GM19455 (cell line): ENCODE measurements at regions not wholly inside any gene's neighbourhood (a gene's known extent, or its start where the extent isn't known, plus 50 kb on each side); places are given as distances from the start of the nearest gene placed in this dataset.

Experiments used
- ATAC-seq: cut with Tn5 transposase; IDR thresholded peaks from one replicate; pipeline ENCODE4 v1.9.1; 2021; ENCODE audit not compliant: unreplicated experiment

DNA sequence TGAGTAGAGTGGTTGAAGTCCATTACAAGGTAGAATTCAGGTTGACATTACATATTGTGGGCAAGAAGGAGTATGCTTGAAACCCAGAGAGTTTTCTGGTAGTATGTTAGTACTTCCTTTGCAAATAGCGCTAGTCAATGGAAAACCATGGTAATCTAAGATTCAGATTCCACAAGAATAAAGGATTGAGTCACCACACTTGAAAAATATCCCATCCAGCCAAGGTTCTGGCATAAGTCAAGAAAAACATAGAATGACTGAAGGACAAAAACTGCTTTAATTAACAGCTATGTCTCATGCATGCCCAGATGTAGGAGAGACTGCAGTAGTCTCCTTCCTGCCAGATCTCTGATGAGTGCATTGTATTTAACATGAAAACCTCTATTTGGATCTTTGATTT, 469.8 kb downstream of the BMP2 start:
- ATAC-seq: no peak

DNA sequence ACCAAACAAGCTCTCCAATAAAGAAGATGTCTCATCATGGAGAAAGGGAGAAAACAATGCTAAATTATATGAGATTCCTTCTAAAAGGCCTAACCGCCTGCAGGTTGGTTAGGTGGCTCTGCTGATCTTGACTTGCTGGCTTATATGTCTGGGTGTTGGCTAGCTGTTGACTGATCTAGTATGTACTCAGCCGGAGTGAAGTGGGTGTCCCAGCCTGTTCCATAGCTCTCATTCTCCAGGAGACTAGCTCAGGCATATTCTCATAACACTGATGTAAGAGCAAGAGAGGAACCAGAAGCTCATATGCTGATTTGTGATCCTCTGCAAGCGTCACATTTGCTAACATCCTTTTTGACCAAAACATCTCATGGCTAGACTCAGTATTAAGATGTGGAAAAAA, 473.0 kb downstream of the BMP2 start:
- ATAC-seq: no peak

- ATAC-seq: no peak
These were observed 481.1 kb downstream of the BMP2 start for GRCh38 chr20:7248281-7249201.

DNA sequence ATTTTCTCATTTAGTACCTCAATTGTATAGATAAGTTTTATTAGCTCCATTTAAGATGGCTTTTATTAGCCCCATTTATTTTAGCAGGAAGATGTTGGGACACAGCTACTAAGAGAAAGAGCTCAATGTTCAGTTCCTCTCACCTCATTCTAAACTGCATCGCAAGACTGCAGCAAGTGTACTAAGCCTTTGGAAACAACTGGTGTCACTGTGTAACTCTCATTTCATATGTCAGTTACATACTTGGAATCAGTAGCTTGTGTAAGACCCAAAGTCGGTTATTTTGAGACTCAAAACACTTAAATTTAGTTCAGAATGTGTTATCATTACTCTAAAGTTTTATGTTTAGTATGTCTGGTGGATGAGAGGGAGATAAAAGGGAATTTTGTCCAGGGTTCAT, 482.9 kb downstream of the BMP2 start:
- ATAC-seq: no peak

GRCh38 chr20:7257099-7257498, 489.6 kb downstream of the BMP2 start:
- no peak for ATAC-seq

DNA sequence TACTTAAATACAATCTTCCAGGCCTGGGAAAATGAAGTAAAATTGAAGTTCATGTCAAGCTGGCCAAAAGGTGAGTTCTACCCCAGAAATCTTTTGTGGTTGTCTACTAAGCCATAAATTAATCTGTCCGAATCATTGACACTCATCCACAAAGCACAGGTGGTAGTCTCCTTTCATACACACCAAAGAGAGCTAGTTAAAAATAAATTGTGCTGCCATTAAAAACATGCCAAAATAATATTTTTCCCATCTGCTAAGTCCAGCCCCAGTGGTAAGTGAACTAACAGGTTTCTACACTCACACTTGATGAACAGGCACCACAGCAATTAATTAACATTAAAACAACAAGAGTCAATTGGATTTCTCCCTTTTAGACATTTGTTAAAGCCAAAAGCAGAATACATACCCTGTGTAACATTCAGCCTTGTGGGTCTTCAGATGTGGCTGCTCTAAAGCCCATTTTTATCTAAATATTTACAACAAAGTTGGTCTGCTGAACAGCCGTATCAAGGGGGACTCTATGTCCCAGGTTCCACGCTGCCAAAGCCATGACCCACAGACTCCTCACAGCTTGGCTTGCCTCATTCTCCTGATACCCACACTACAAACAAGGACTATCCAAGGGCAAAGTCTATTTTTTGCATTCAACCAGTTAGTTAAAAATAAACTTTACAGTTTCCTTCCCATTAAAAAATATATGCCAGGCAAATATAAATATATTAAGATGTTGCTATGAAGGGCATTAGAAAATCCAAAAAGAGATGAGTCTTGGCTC, 490.4 kb downstream of the BMP2 start:
- no peak for ATAC-seq

DNA sequence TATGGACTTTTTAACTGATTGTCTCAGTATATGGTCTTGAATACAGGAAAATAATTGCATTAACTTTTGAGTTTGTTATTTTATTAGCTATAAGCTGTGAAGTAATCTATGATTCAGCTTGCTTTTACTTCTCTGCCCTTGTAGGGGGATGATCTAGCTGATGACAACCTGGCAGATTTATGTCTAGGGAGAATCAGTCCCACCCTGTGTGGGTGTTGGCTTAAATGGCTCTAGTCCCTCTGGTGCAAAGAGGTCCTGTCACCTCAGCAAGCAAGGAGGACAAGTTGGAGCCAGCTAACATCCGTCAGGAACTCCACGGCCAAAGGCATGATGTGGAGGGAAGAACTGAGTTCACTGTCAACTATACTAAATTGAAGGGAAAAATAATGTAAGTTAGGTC, 495.3 kb downstream of the BMP2 start:
- ATAC-seq: no peak

DNA sequence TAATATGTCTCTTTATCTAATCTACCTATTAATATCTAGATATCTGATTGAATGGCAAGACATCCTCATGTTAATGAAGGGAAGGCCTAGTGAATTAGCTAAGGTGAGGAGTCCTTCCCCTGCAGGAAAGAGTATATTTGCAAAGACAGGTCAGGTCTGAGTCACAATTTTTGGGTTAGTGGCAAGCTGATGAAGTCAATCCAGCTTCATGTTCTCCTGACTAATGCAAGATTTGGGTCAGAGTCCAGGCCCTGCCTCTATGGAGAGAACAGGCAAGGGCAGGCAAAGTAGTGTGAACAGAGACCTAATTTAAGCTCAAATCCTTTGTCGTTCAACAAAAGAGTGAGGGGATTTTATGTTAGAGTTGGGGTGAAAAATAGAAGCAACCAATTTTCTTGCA, 496.7 kb downstream of the BMP2 start:
- no peak for ATAC-seq

DNA sequence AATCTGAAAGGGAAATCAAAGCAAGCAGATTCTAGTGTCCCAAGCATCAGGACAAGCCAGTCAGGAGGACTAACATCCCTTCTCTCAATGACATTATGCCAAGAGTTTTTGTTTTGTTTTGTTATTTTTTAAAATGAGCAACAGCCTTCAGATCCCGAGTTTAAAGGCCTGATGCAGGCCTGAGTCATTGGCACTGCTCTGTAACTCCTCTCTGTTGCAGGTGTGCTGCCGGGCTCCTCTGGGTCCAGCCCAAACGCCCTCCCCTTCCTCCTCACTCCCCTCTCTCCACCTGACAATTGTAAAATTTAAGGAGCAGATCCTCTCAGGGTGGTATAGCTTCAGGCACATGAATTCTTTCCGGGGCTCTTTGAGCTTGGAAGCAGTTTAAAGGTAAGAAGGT, 502.0 kb downstream of the BMP2 start:
- ATAC-seq: no peak

DNA sequence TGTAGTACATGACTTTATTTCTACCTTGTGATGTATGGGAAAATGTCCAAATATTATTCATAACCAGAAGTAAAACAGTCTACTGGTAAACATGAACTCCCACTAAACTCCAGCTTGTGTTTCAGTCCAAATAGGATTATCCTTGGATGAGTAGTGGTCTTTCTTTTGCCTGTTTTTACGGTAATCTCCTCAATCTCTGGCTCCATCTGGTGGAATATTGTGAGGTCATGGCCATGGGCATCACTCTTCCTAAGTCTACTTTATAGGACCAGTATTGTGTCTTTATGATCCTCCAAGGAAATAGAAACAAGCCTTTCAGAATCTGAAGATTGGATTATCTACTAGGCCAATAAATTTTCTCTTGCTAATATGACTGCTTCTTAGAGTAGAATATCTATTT, 505.0 kb downstream of the BMP2 start:
- ATAC-seq: no peak

DNA sequence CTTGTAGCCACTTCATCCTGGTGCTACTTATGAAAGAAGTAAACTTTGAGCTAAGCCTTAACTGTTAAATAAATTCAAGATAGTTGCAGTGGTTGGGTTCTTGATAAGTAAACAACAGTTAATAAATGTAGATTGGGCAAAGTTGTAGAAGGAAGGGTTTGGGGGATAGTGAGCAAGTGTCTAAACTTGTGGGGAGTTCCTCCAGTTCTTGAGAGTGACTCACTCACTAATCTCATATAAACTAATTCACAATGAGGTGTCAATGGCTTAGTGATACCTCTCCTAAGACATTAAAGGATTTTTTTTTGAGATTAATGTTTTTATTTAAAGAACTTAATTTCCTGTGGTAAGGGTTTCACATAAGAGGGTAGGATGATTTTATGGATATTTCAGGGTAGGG, 507.4 kb downstream of the BMP2 start:
- ATAC-seq: no peak

DNA sequence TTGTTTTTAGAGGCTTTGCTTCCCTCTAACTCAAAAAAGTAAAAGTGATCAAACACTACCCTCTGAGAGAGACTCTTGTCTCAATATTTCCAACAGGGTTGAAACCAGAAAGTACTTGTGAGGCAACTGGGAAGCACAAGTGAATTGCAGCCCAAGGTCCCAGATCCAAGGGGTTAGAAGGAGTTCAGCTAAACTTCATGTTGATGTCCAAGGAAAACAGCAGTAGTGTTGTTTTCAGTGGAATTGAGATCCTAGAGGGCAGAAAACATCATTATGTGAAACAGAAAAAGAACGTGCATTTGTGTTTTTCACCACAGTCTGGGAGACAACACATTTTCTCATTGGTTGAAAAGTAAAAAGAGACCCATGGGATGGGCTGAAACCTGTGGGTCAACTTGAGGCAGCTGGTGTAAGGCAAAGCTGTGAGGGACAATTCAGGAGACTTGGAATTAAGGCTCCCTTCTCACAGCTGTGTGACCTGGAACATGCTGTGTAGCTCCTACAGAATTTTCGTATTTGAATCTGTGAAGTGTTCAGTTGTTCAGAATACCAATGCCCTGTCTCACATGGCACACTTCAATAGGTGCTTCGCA, 508.3 kb downstream of the BMP2 start:
- ATAC-seq: no peak

DNA sequence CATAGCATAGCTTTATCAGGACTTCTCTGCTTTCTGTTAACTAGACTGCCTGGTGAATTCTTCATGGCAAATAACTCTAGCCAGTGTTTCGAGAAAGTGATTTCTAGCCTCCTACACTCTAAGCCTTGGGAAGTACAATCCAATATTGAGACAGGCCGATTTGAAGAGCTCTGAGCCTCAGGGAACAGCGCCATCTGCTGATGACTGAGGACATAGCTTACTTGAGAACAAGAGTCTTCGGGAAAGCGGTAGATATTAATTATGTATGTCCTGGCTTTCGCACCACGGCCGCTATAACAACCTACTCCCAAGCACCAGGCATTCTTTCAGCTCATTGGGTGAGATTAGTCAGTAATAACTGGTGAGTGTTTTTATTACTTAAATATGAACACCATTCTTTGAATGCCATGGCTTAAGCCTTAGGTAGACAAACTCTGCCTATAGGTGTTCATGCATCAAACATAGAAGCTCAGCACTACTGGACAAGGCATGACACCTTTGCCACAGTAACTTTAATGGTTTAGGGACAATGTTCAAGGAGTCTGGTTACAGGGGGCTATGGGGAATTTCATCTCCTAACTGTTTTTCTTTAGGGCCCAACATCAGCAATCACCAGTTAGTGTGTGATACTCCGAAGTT, 518.6 kb downstream of the BMP2 start:
- peak; percentile 89 for ATAC-seq

DNA sequence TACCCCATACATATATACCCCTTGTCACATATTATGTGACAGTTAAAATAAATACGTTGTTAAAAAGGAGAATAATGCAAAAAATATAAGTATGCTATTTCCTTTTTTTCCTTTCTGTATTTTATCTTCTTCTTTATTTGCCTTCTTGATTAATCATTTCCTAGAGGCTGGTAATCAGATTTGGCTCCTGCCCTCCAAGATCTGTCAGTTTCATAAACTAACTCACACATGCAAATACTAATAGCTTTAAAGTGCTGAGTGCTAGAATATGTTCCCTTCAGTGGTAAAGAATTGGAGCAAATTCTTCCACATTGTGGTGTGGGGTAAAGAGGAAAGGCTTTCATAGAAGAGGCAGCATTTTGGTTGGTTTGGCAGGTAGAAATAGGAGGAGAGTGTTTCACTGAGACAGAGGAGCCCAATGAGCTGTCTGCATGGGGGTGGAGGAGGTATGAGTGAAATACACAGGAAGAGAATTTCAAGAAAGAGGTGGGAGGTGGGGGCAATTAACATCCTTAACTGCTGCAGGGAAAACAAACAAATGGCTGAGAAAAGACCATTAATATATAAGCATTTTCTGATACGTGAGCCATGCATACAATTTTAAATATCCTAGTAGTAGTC, 523.9 kb downstream of the BMP2 start:
- ATAC-seq: no peak

GRCh38 chr20:7291946-7292345, 524.5 kb downstream of the BMP2 start:
- no peak for ATAC-seq

GRCh38 chr20:7294816-7295360, 527.4 kb downstream of the BMP2 start:
- ATAC-seq: no peak

GRCh38 chr20:7301807-7302206, 534.3 kb downstream of the BMP2 start:
- no peak for ATAC-seq

- ATAC-seq: no peak
These were observed 534.8 kb downstream of the BMP2 start for GRCh38 chr20:7302250-7302649.

DNA sequence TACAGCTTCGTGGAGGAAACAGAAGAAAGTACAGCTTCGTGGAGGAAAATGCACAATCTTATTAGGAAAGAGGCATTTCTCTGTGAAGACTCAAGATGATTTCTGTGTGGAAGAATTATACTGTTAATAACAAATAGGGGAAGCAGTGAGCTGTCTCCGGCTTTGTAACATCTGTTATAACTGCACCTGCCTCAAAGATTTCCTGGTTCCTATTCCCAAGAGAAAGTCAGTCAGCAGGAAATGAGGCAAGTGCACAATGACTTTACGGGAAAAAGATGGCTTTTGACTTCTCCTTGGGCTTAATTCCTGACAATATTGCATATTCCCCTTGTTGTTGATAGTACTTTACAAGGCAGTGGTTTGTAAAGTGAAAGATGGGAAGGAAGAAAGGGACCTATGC, 538.5 kb downstream of the BMP2 start:
- ATAC-seq: no peak

GRCh38 chr20:7308163-7308562, 540.7 kb downstream of the BMP2 start:
- ATAC-seq: no peak

- ATAC-seq: no peak
These were observed 545.6 kb downstream of the BMP2 start for GRCh38 chr20:7313047-7313446.
